Pons (tissue), 1 donor: ENCODE measurements at regions not wholly inside any gene's neighbourhood (a gene's known extent, or its start where the extent isn't known, plus 50 kb on each side); places are given as distances from the start of the nearest gene placed in this dataset.
"Not testable (repeated sequence)": the region's sequence is repeated elsewhere in the genome, so short reads cannot be mapped to it uniquely, and the experiment has no call there.

Source experiments
- DNase-seq: peaks from one replicate; pipeline ENCODE4 v3.0.0-alpha.2; 2016; ENCODE audit warnings: low spot score

DNA sequence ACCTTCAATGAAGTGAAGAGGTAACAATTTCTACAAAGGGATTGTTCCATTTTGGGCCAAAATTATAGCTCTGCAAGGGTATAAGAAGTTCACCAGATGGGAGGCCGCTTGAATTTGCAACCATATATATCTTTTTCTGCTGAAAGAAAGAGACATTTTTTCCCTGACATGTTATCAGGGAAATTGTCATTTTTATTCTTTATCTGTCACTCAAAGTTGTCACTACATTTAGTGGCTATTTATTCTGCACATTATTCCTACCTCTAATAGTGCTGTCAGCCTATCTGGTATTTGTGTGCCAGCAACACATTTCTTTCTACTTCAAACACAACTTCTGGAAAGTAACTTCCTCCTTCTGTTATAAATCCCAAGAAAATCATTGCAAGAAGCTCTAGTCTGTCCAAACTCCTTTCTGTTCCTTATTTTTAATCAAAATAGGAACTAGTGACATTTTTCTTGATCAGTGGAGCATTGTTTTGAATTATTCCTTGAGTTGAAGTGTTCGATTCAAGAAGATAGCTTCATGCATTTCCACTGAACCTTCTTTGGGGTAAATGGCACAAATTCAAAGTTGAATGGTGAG lies 137.9 kb upstream of the ATP2B1 start:
- peak; percentile 37 for DNase-seq

DNA sequence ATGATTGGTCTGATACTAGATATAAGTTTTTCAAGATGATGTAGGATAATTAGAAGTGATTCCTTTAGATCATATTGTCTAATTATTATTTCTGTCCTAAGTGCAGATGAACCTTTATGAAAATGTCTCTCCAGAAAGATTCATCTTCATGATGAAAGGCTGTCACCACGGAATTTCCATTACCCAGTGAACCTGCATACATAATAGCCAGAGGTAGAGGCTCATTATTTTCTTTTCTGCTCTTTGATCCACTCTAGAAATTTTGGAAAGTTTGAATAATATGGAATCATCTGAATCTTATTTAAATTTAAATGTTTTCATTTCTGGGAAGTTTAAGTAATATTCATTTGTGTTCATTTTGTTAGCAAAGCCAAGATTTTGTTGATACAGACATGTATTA lies 137.1 kb upstream of the ATP2B1 start:
- no peak for DNase-seq

DNA sequence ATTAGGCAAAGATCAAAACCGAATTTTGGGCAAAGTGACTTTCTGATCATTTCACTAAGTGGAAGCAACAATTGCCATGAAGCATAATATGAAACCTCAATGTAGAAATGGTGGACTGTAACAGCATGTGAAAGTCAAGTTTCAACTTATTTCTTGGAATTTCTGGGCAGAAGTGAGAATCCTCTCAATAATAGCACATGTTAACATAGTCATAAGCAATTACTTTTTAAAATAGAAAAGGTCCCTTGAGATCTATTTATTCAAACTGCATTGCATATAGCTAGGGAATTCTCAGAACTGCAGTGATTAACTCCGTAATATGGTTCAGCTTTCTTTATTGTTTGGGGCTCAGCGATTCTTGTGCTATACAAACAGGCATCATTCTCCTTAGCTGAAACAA lies 136.7 kb upstream of the ATP2B1 start:
- no peak for DNase-seq

- no peak for DNase-seq
Measured at GRCh38 chr12:89844539-89844938, 135.9 kb upstream of the ATP2B1 start.

- DNase-seq = no peak
Measured at GRCh38 chr12:89840162-89840922, 131.7 kb upstream of the ATP2B1 start.

DNA sequence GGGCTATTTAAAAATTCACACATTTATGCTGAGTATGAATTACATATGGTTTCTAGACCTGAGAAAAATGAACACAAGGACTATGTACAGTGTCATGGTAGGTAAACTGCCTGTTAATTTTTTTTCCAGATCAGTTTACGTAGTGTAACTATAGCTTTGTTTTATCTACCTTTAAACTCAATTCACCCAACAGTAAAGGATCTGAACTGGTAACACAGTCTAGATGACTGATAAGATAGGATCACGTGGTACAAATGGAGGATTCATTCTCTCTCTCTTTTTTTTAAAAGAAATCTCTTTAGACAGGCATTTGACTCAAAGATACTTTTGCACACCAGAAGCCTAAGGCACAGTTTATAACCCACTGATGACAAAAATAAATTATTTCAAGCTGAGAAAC lies 130.8 kb upstream of the ATP2B1 start:
- DNase-seq = no peak

DNA sequence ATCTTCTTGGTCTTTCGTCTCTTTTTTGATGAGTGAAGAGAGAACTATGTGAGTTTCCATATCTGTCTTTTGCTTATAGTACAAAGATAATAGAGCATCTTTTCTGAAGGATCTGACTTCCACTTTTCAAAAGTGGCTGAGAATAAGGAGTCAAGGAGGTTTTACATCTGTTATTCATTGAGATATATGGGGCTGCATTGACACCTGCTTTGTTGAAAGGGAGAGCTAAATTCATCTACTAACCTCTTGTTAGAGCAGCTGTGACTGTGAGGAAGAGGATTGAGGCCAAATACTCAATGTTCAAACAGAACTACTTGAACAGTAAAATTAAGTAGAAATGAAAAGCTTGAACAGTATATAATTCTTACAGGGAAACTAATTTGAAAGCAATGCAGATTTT lies 130.2 kb upstream of the ATP2B1 start:
- DNase-seq = no peak

- DNase-seq = no peak
Measured at GRCh38 chr12:89836026-89836425, 127.4 kb upstream of the ATP2B1 start.

- no peak for DNase-seq
Measured at GRCh38 chr12:89834676-89835075, 126.0 kb upstream of the ATP2B1 start.

DNA sequence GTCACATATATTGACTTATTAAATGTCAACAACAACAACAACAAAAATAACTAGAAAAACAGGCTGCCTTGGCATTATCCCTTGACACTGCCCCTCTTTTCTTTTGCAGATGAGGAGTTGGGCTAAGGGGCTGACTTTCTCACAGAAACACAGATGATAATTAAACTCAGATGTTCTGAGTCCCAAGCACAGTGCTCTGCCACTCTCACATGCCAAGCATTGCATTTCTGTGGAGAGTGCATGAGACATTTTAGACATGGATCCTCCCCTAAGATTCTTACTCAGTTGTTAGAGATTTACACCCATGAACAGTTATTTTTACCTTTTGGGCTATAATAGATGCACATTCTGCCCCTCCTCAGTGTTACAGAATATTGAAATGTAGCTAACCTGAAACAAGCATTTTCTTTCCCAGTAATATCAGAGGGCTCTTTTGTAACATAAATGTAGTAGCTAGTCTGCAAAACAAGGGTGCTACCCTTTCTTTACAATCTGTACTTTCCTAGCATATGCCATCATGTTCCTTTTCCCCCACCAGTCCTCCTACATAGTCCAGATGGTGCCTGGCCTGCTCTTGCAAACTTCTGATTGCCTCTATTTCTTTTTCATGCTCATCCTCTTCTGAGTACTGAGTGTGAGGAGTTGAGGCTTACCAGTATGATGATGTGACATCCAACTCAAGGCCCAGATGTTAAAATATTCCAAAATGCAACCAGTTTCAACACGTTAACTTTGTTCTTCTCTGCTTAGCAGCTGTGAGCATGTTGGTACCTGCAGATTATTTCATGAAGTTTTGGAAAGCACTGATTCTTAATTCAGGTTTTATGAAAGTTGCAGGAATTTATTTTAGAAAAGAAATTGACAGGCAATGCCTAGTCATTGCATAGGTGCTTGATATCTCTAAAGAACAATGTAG lies 125.0 kb upstream of the ATP2B1 start:
- no peak for DNase-seq

DNA sequence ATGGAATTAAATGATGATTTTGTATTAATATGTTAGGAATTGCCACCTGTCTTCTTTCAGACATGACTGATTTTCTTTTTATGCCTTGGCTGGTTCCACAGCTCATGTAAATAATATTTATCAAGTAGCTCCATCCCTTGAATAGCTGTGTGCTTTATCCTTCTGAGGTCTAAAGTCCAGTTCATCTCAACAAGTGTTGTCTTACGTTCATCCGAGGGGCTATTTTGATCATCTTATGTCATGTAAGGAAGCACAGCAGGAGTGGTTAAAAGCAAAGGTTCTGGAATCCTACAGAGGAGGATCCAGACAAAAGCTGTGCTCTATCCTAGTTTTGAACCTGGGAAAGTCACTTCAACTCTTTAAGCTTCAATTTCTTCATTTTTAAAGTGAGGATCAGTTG lies 123.7 kb upstream of the ATP2B1 start:
- DNase-seq = no peak

DNA sequence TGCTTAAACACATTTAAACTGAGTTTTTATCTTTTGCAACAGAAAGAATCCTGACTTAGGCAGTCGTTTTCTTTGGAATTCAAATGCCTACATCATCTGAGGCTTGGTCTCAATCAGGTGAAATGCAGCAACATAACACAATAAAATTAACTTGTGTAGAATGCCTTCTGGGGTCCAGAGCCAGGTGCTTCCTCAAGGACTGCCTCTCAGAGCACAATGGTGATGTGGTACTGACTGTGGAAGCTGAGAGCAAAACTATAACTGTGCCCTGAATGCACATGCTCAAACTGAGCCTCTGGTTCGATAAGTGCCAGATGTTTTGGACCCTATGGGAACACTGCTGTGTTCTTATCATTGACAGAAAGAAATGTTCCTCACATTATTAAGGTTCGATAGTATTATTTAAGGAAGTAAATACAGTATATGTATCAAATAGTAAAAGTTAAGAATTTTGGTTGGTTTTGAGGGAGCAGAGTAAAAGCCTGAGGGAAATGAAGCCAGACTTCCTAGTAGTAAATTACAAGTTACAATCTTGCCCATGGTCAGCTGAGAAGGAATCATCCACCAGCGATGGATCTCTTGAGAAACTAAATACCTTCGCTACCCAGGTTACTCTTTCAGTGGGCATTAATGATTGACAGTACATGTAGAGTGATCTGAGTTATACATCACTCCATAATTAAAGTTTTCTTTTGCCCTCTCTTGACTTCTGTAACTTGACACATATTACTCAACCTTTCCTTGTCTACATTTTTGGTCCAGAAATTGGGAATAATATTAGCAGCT lies 122.9 kb upstream of the ATP2B1 start:
- no peak for DNase-seq

DNA sequence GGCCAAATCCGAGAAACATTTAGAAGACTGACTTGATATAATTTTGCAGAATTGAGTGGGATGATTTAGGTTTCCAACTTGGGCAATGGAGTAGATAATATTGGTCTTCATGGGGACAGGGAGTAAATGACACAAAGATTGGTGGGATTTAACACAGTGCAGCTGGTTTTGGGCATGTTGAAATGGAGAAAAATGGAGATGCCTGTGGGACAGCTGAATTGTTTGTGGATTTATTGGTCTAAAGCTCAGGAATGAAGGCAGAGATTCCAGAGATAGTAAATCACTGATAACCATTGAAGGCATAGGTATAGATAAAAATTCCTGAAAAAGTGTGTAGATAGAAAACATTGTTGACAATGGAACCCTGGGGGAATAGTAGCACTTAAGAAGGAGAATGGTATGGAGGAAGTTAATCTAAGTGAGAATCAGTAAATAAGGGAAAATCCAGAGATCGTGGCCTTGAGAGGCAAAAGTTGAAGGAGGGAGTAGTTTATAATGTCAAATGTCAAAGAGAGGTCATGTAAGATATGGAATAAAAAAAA lies 120.9 kb upstream of the ATP2B1 start:
- DNase-seq = no peak

DNA sequence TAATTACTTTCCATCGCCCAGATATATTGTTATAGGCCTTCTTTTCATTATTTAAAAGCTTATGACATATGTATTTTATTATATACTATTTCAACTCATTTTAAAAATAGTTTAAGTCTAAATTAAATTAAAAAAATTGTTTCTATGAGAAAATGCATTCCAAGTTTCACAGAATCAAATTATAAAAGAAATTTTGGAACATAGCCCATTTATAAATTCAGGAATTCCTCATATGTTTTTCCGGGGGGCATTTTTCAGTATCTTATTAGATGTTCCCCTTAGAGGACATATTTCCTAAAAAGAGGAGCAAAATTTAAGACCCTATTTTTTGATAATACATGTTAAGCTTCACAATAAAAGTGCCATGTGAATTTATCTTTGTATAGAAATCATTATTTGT lies 119.9 kb upstream of the ATP2B1 start:
- DNase-seq = no peak

DNA sequence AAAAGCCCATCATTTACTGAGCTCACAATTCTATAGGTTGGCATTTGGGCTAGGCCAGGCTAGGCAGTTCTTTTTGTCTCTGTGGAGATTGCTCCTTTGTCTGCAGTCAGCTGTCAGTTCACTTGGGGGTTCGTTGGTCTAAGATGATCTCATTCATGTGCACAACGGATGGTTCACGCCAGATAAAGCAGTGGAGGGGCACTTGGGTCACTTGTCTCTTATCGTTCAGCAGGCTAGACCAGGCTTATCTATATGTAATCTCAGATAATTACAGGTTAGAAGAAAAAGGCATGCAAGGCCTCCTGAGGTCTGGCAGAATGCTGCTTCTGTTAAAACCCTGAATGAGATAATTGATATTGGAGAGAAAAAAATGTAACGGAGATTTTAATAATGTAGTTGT lies 119.0 kb upstream of the ATP2B1 start:
- DNase-seq = no peak

GRCh38 chr12:89826468-89826867 lies 117.8 kb upstream of the ATP2B1 start:
- DNase-seq = no peak

GRCh38 chr12:89825591-89826449 lies 117.2 kb upstream of the ATP2B1 start:
- DNase-seq = no peak

GRCh38 chr12:89824822-89825221 lies 116.2 kb upstream of the ATP2B1 start:
- DNase-seq = no peak

- not testable (repeated sequence) for DNase-seq
Measured at GRCh38 chr12:89822992-89823391, 114.4 kb upstream of the ATP2B1 start.

- DNase-seq = no peak
Measured at GRCh38 chr12:89821896-89822295, 113.3 kb upstream of the ATP2B1 start.
